ENCODE measurements at regions not wholly inside any gene's neighbourhood (a gene's known extent, or its start where the extent isn't known, plus 50 kb on each side); places are given as distances from the start of the nearest gene placed in this dataset.

- Histone ChIP-seq H3K36me3 (no peaks in the 10 kb centered on the region), H3K4me3 (no peak overlapping the region), H3K9me3 (no peaks in the 10 kb centered on the region), H3K27me3 (no peaks in the 10 kb centered on the region), H3K27ac (no peak overlapping the region), H3K4me1 (no peaks in the 10 kb centered on the region), H3K9ac (ENCODE audit: low read depth in 2 of 2, low read length in 2 of 2) (no peak overlapping the region)
- intact Hi-C loops (cut with DNase I): no loop called here
- no peak for DNase-seq
- TF ChIP-seq CTCF (IDR thresholded peaks at IDR 0.05): no peak
These were observed 1055.0 kb downstream of the RPA4 start for GRCh38 chrX:97938706-97939105.

- no peak for DNase-seq
- intact Hi-C loops (cut with DNase I): no loop called here
- no peaks in the 10 kb centered on the region for H3K27me3 ChIP-seq
- no peak overlapping the region for H3K4me3 ChIP-seq
- no peaks in the 10 kb centered on the region for H3K4me1 ChIP-seq
- no peaks in the 10 kb centered on the region for H3K36me3 ChIP-seq
- H3K9ac ChIP-seq (ENCODE audit: low read depth in 2 of 2, low read length in 2 of 2): no peak overlapping the region
- no peaks in the 10 kb centered on the region for H3K9me3 ChIP-seq
- TF ChIP-seq CTCF (IDR thresholded peaks at IDR 0.05): no peak
- no peak overlapping the region for H3K27ac ChIP-seq
These were observed 1084.9 kb downstream of the RPA4 start for GRCh38 chrX:97968376-97969163.

GRCh38 chrX:97984641-97985040 is 1100.9 kb downstream of the RPA4 start:
- no peak overlapping the region for H3K27ac ChIP-seq
- H3K4me1 ChIP-seq: no peaks in the 10 kb centered on the region
- no peak overlapping the region for H3K4me3 ChIP-seq
- no peak overlapping the region for H3K9ac ChIP-seq (ENCODE audit: low read depth in 2 of 2, low read length in 2 of 2)
- intact Hi-C loops (cut with DNase I): no loop called here
- no peaks in the 10 kb centered on the region for H3K9me3 ChIP-seq
- TF ChIP-seq CTCF (IDR thresholded peaks at IDR 0.05): no peak
- no peaks in the 10 kb centered on the region for H3K36me3 ChIP-seq
- no peaks in the 10 kb centered on the region for H3K27me3 ChIP-seq
- no peak for DNase-seq

GRCh38 chrX:97985096-97985495 is 1101.4 kb downstream of the RPA4 start:
- Histone ChIP-seq H3K27ac (no peak overlapping the region), H3K27me3 (no peaks in the 10 kb centered on the region), H3K36me3 (no peaks in the 10 kb centered on the region), H3K9me3 (no peaks in the 10 kb centered on the region), H3K4me3 (no peak overlapping the region), H3K4me1 (no peaks in the 10 kb centered on the region), H3K9ac (ENCODE audit: low read depth in 2 of 2, low read length in 2 of 2) (no peak overlapping the region)
- DNase-seq: no peak
- no peak for TF ChIP-seq CTCF (IDR thresholded peaks at IDR 0.05)
- intact Hi-C loops (cut with DNase I): no loop called here

- Histone ChIP-seq H3K9me3 (no peaks in the 10 kb centered on the region), H3K4me3 (no peak overlapping the region), H3K27me3 (no peaks in the 10 kb centered on the region), H3K4me1 (no peaks in the 10 kb centered on the region), H3K36me3 (no peaks in the 10 kb centered on the region), H3K27ac (no peak overlapping the region), H3K9ac (ENCODE audit: low read depth in 2 of 2, low read length in 2 of 2) (no peak overlapping the region)
- no peak for TF ChIP-seq CTCF (IDR thresholded peaks at IDR 0.05)
- intact Hi-C loops (cut with DNase I): no loop called here
- DNase-seq: no peak
These were observed 1104.3 kb downstream of the RPA4 start for GRCh38 chrX:97987979-97988378.

Data from colonic mucosa (tissue), 4 donors.